ENCODE measurements at regions not wholly inside any gene's neighbourhood (a gene's known extent, or its start where the extent isn't known, plus 50 kb on each side); places are given as distances from the start of the nearest gene placed in this dataset.

DNA sequence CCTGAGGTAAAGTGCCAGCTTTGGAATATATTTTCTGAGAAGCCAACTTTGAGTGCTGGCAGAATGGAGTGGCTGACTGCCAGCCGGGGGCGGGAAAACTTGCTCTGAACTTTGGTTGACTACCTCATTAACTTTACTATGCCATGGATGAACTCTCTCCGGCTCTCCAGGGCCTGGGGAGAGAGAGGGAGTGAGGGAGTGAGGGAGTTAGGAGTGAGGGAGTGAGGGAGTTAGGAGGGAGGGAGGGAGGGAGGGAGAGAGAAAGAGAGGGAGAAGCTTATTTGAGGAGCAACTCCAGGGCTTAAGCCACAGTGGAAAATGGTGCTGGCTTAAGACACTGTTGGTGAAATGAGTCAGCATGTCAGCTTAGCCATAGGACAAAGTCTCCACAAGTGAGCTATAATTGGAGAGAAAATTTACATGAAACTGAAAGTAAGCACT lies 280.9 kb upstream of the RPS6KA3 start:
- 36 to 56% (median 46%) methylated on average over 3 of the region's 3 CpGs for WGBS, 4 donors
- peak in 2 of 4 donors; percentile 29 to 44 for ATAC-seq
- intact Hi-C loops (cut with DNase I): no loop called here
- no peak for DNase-seq
- H3K4me1 ChIP-seq: no peaks in the 10 kb centered on the region
- peaks cover 0 to 12% (median 0%) of the 10 kb centered on the region in 12 donors for H3K9me3 ChIP-seq
- peak overlapping the region in 1 of 12 donors; percentile 28 for H3K27ac ChIP-seq
- H3K36me3 ChIP-seq: no peaks in the 10 kb centered on the region
- no peak overlapping the region for H3K4me3 ChIP-seq
- no peak for TF ChIP-seq POLR2A (IDR thresholded peaks at IDR 0.05)
- TF ChIP-seq, protein P1, sequence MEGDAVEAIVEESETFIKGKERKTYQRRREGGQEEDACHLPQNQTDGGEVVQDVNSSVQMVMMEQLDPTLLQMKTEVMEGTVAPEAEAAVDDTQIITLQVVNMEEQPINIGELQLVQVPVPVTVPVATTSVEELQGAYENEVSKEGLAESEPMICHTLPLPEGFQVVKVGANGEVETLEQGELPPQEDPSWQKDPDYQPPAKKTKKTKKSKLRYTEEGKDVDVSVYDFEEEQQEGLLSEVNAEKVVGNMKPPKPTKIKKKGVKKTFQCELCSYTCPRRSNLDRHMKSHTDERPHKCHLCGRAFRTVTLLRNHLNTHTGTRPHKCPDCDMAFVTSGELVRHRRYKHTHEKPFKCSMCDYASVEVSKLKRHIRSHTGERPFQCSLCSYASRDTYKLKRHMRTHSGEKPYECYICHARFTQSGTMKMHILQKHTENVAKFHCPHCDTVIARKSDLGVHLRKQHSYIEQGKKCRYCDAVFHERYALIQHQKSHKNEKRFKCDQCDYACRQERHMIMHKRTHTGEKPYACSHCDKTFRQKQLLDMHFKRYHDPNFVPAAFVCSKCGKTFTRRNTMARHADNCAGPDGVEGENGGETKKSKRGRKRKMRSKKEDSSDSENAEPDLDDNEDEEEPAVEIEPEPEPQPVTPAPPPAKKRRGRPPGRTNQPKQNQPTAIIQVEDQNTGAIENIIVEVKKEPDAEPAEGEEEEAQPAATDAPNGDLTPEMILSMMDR (IDR thresholded peaks at IDR 0.05): no peak
- peaks cover 0 to 4% (median 0%) of the 10 kb centered on the region in 9 donors for H3K27me3 ChIP-seq

DNA sequence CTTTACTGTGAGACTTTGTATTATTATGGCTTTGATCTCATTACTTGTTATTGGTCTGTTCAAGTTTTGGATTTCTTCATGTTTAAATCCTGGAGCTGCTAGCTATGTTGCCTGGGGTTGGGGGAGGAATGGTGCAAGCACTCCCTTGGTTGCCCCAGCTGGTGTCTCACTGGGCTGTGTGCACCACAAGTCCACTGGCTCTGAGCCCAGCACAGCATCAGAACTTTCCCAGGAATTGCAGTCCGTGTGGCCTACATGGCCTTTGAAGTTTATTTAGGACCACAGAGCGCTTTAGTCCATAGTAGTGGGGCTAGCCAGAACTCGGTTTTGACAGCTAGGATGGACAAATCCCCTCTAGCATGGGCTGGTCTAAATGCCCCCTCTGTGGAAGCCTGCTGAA lies 278.8 kb upstream of the RPS6KA3 start:
- whole genome bisulfite sequencing, 4 donors: 44 to 73% (median 57%) methylated on average over 3 of the region's 3 CpGs
- no peak for TF ChIP-seq POLR2A (IDR thresholded peaks at IDR 0.05)
- TF ChIP-seq, protein P1 (IDR thresholded peaks at IDR 0.05): no peak
- Histone ChIP-seq H3K27ac (no peak overlapping the region), H3K9me3 (peaks cover 0 to 33% (median 1%) of the 10 kb centered on the region in 12 donors), H3K4me3 (no peak overlapping the region), H3K36me3 (no peaks in the 10 kb centered on the region), H3K4me1 (no peaks in the 10 kb centered on the region), H3K27me3 (no peaks in the 10 kb centered on the region)
- intact Hi-C loops (cut with DNase I): no loop called here
- DNase-seq: no peak
- no peak for ATAC-seq

DNA sequence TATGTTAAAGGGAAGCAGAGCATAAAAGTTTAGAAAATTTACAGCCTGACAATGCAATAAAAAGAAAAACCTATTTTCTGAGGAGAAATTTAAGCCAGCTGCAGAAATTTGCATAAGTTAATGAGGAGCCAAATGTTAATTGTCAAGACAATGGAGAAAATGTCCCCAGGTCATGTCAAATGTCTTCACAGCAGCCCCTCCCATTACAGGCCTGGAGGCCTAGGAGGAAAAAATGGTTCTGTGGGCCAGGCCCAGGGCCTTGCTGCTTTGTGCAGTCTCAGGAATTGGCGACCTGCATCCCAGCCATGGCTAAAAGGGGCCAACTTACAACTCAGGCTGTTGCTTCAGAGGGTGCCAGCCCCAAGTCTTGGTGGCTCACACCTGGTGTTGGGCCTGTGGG lies 275.4 kb upstream of the RPS6KA3 start:
- intact Hi-C loops (cut with DNase I): no loop called here
- TF ChIP-seq POLR2A (IDR thresholded peaks at IDR 0.05): no peak
- TF ChIP-seq, protein P1 (IDR thresholded peaks at IDR 0.05): no peak
- H3K4me1 ChIP-seq: no peaks in the 10 kb centered on the region
- DNase-seq: no peak
- peaks cover 0 to 35% (median 1%) of the 10 kb centered on the region in 12 donors for H3K9me3 ChIP-seq
- no peak overlapping the region for H3K27ac ChIP-seq
- H3K27me3 ChIP-seq: no peaks in the 10 kb centered on the region
- 20 to 61% (median 40%) methylated on average over 1 of the region's 1 CpG for WGBS, 4 donors
- H3K4me3 ChIP-seq: no peak overlapping the region
- ATAC-seq: no peak
- no peaks in the 10 kb centered on the region for H3K36me3 ChIP-seq

DNA sequence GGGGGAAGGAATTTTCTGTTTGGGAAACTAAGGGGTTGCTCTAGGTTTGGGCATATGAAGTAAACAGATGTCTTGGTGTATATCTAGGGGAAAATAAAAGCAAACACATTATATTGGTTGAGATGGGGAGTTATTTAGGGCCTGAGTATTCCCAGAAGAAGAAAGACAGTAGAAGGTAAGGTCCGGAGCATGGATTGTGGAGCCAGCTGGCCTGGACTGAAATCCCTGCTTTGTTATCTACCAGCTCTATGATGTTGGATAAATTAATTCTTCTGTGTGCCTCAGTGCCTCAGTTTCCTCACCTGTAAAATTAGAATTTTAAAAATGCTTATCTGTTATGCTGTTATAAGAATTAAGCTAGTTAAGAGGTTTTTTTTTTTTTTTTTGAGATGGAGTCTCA lies 272.3 kb upstream of the RPS6KA3 start:
- ATAC-seq (no peak), DNase-seq (no peak)
- Histone ChIP-seq H3K27me3 (peaks cover 0 to 10% (median 0%) of the 10 kb centered on the region in 9 donors), H3K4me3 (no peak overlapping the region), H3K4me1 (no peaks in the 10 kb centered on the region), H3K36me3 (no peaks in the 10 kb centered on the region), H3K27ac (no peak overlapping the region), H3K9me3 (peaks cover 0 to 35% (median 1%) of the 10 kb centered on the region in 12 donors)
- intact Hi-C loops (cut with DNase I): loop anchor here in 1 of 10 donors (10.0 kb wide), 1 partner anchor 1186 kb away; no protein-coding TSS in a partner anchor
- TF ChIP-seq, protein P1 (IDR thresholded peaks at IDR 0.05): no peak
- WGBS, 4 donors: 86 to 100% (median 89%) methylated on average over 1 of the region's 1 CpG
